Renal pelvis (tissue), 1 donor: ENCODE measurements at regions not wholly inside any gene's neighbourhood (a gene's known extent, or its start where the extent isn't known, plus 50 kb on each side); places are given as distances from the start of the nearest gene placed in this dataset.
"Not testable (repeated sequence)": the region's sequence is repeated elsewhere in the genome, so short reads cannot be mapped to it uniquely, and the experiment has no call there.

Experiments used
- DNase-seq: peaks from one replicate; pipeline ENCODE4 v3.0.0-alpha.2; 2013

- DNase-seq = no peak
These were observed 55.1 kb downstream of the SOX9 start for GRCh38 chr17:72175787-72176515.

GRCh38 chr17:72176516-72176851, 55.7 kb downstream of the SOX9 start:
- no peak for DNase-seq

GRCh38 chr17:72176951-72177660, 56.3 kb downstream of the SOX9 start:
- DNase-seq = no peak

- DNase-seq = no peak
These were observed 56.9 kb downstream of the SOX9 start for GRCh38 chr17:72177738-72178137.

- DNase-seq = no peak
These were observed 61.6 kb downstream of the SOX9 start for GRCh38 chr17:72182371-72182873.

GRCh38 chr17:72183194-72183685, 62.4 kb downstream of the SOX9 start:
- no peak for DNase-seq

- no peak for DNase-seq
These were observed 64.0 kb downstream of the SOX9 start for GRCh38 chr17:72184805-72185204.

GRCh38 chr17:72185564-72185963, 64.7 kb downstream of the SOX9 start:
- DNase-seq = no peak

- DNase-seq = no peak
These were observed 66.7 kb downstream of the SOX9 start for GRCh38 chr17:72187556-72187955.

- no peak for DNase-seq
These were observed 68.0 kb downstream of the SOX9 start for GRCh38 chr17:72188801-72189200.

- DNase-seq = no peak
These were observed 69.2 kb downstream of the SOX9 start for GRCh38 chr17:72189768-72190593.

- no peak for DNase-seq
These were observed 70.5 kb downstream of the SOX9 start for GRCh38 chr17:72191356-72191755.

- DNase-seq = no peak
These were observed 71.3 kb downstream of the SOX9 start for GRCh38 chr17:72191921-72192799.

GRCh38 chr17:72192800-72193192, 72.0 kb downstream of the SOX9 start:
- no peak for DNase-seq

- DNase-seq = no peak
These were observed 72.7 kb downstream of the SOX9 start for GRCh38 chr17:72193391-72194106.

GRCh38 chr17:72194107-72194440, 73.3 kb downstream of the SOX9 start:
- not testable (repeated sequence) for DNase-seq

- DNase-seq = no peak
These were observed 78.4 kb downstream of the SOX9 start for GRCh38 chr17:72199256-72199655.

- no peak for DNase-seq
These were observed 83.9 kb downstream of the SOX9 start for GRCh38 chr17:72204742-72205141.

GRCh38 chr17:72205357-72205756, 84.5 kb downstream of the SOX9 start:
- DNase-seq = no peak

GRCh38 chr17:72205822-72206221, 85.0 kb downstream of the SOX9 start:
- DNase-seq = no peak

GRCh38 chr17:72206376-72206775, 85.6 kb downstream of the SOX9 start:
- DNase-seq = no peak
